H1 (cell line): ENCODE measurements at regions not wholly inside any gene's neighbourhood (a gene's known extent, or its start where the extent isn't known, plus 50 kb on each side); places are given as distances from the start of the nearest gene placed in this dataset.

ENCODE experiments used
- BCL11A ChIP-seq, 2 experiments: IDR thresholded peaks; one replicate each; pipeline ENCODE4 v1.6.1; 2011; ENCODE audit warnings: low read depth in 2 of 2, low read length in 2 of 2, mild to moderate bottlenecking in 2 of 2
- CTBP2 ChIP-seq: IDR thresholded peaks from 2 replicates; pipeline ENCODE4 v1.7.0; 2011; ENCODE audit warnings: borderline replicate concordance, mild to moderate bottlenecking, moderate library complexity, mixed read lengths, low read length; ENCODE audit not compliant: insufficient read depth, insufficient read length
- EP300 ChIP-seq, 2 experiments: IDR thresholded peaks; 1 replicate in 1 of 2; 2 replicates in 1 of 2; pipeline ENCODE4 v1.6.1; 2011 to 2012; ENCODE audit warnings: low read depth in 2 of 2, low read length in 2 of 2, mild to moderate bottlenecking in 2 of 2, borderline replicate concordance in 1 of 2, inconsistent platforms in 1 of 2, moderate library complexity in 1 of 2
- FOSL1 ChIP-seq: IDR thresholded peaks from 2 replicates; pipeline ENCODE4 v1.6.1; 2011; ENCODE audit warnings: mild to moderate bottlenecking, low read depth, low read length, moderate library complexity; ENCODE audit not compliant: insufficient read depth
- MAFK ChIP-seq: IDR thresholded peaks from 2 replicates; pipeline ENCODE4 v1.6.1; 2012; ENCODE audit warnings: low read depth, mild to moderate bottlenecking, improper control_type of control experiment, low read length
- NANOG ChIP-seq: IDR thresholded peaks from 2 replicates; pipeline ENCODE4 v1.6.1; 2011; ENCODE audit warnings: low read length, low read depth, mild to moderate bottlenecking, inconsistent platforms; ENCODE audit not compliant: insufficient read depth, poor library complexity, severe bottlenecking
- RBBP5 ChIP-seq: IDR thresholded peaks from 2 replicates; pipeline ENCODE4 v1.7.1; 2012; ENCODE audit warnings: low read depth, mild to moderate bottlenecking, inconsistent platforms, low read length, moderate library complexity, borderline replicate concordance
- RNF2 ChIP-seq: fragments of 200-900, 300-1000 bp; sonication (generic); IDR thresholded peaks from 2 replicates; pipeline ENCODE4 v1.7.1; 2016; ENCODE audit warnings: borderline replicate concordance, low read depth, mild to moderate bottlenecking, antibody characterized with exemption, low read length; ENCODE audit not compliant: poor library complexity, severe bottlenecking; ENCODE audit errors: missing control alignments
- RXRA ChIP-seq: IDR thresholded peaks from 2 replicates; pipeline ENCODE4 v1.6.1; 2011; ENCODE audit warnings: low read depth, mild to moderate bottlenecking, low read length, moderate library complexity; ENCODE audit not compliant: insufficient read depth
- SP1 ChIP-seq: IDR thresholded peaks from 2 replicates; pipeline ENCODE4 v1.6.1; 2011; ENCODE audit warnings: low read depth, low read length
- SRF ChIP-seq: IDR thresholded peaks from 2 replicates; pipeline ENCODE4 v1.6.1; 2011; ENCODE audit warnings: mild to moderate bottlenecking, low read depth, low read length, moderate library complexity
- TAF7 ChIP-seq: optimal IDR thresholded peaks from 2 replicates; pipeline ENCODE3; 2011; ENCODE audit warnings: low read depth, mild to moderate bottlenecking, inconsistent platforms, low read length, moderate library complexity, borderline replicate concordance
- TBP ChIP-seq: IDR thresholded peaks from 2 replicates; pipeline ENCODE4 v1.6.1; 2011; ENCODE audit warnings: low read depth, low read length, improper control_type of control experiment

DNA sequence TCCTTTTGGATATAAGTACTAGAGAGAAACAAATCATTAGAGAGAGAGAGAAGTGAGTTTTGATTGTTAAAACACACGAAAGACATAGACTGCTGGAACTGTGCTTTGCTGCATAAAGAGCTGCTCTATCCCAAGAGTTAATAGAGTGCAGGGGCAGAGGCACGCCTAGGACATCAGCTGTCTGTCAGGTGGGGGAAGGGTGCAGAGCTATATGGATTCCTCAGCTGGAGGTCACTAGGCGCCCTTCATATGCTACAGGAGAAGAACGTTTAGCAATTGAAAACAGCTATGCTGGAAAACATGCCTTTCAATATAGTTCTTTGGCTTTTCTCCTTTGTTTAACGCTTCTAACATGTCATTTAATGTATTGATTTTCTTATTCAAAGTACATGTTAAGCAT is 169.0 kb upstream of the MCHR2 start (continued):
- no peak for TF ChIP-seq CTBP2
- no peak for TF ChIP-seq TAF7
- TF ChIP-seq FOSL1: no peak
- no peak for TF ChIP-seq RXRA
- no peak for TF ChIP-seq RNF2
- TF ChIP-seq SRF: no peak
- no peak for TF ChIP-seq MAFK
- no peak for TF ChIP-seq BCL11A (IDR thresholded peaks at IDR 0.05; ENCODE audit: low read depth in 2 of 2, low read length in 2 of 2)
- peak; percentile 77 for TF ChIP-seq SP1
- no peak for TF ChIP-seq TBP
- TF ChIP-seq EP300 (IDR thresholded peaks at IDR 0.05; ENCODE audit: borderline replicate concordance in 1 of 2, low read depth in 2 of 2, low read length in 2 of 2): peak in 1 of 2 experiments; percentile 36; a peak in 1 of 3 replicates
- no peak for TF ChIP-seq RBBP5
- no peak for TF ChIP-seq NANOG
